Endothelial cell of umbilical vein (primary cell): ENCODE measurements at regions not wholly inside any gene's neighbourhood (a gene's known extent, or its start where the extent isn't known, plus 50 kb on each side); places are given as distances from the start of the nearest gene placed in this dataset.

ENCODE experiments used
- BruUV-seq: library from RNA; stranded (reverse); fragments of 400-500 nt; replicated peaks from 2 replicates; lab custom pipeline; 2021; lab: Mats Ljungman, UMichigan
- CTCF ChIA-PET: fragments of 300-600, 350-600 bp; sonication (Branson Sonifier 250); formaldehyde crosslinking; loops from one replicate; lab custom pipeline; 2021; ENCODE audit warnings: antibody characterized with exemption, inconsistent platforms; lab: Charles Lee
- POLR2A ChIA-PET: fragments of 300-600, 350-600 bp; sonication (Branson Sonifier 250); formaldehyde crosslinking; loops from one replicate; lab custom pipeline; 2021; ENCODE audit warnings: antibody characterized with exemption, inconsistent platforms; lab: Charles Lee
- DNase-seq: peaks from one replicate; pipeline ENCODE4 v3.0.0-alpha.2; 2011; ENCODE audit warnings: low read depth, low spot score
- FAIRE-seq: peaks from 2 replicates; lab custom pipeline; 2011; peaks lifted over from hg19 to GRCh38; lab: Jason Lieb, UNC
- H2AFZ ChIP-seq: 2 replicates; pipeline ENCODE4 v1.6.0; 2012; ENCODE audit warnings: low read depth, low read length, control low read depth, inconsistent platforms
- H3K27ac ChIP-seq: 2 replicates; pipeline ENCODE4 v1.5.1; 2011; ENCODE audit warnings: low read depth, mild to moderate bottlenecking, control low read depth, low read length, moderate library complexity; ENCODE audit not compliant: insufficient read depth
- H3K27me3 ChIP-seq, 2 experiments: 2 replicates each; pipeline versions ENCODE4 v1.6.0 to v1.6.1; 2011; ENCODE audit warnings: low read length in 2 of 2, mixed read lengths in 1 of 2; ENCODE audit not compliant: control insufficient read depth in 2 of 2, insufficient read depth in 2 of 2
- H3K36me3 ChIP-seq, 2 experiments: 2 replicates in 1 of 2; 3 replicates in 1 of 2; pipeline ENCODE4 v1.5.1; 2011; ENCODE audit warnings: low read length in 2 of 2, mild to moderate bottlenecking in 1 of 2, moderate library complexity in 1 of 2; ENCODE audit not compliant: control insufficient read depth in 2 of 2, insufficient read depth in 2 of 2; ENCODE audit errors: extremely low read depth in 1 of 2
- H3K4me1 ChIP-seq: 3 replicates; pipeline ENCODE4 v1.5.1; 2011; ENCODE audit warnings: mild to moderate bottlenecking, low read length; ENCODE audit not compliant: control insufficient read depth, insufficient read depth; ENCODE audit errors: extremely low read depth
- H3K4me2 ChIP-seq: 2 replicates; pipeline ENCODE4 v1.6.1; 2011; ENCODE audit warnings: low read length, control low read depth, mixed read lengths; ENCODE audit not compliant: insufficient read depth
- H3K4me3 ChIP-seq, 3 experiments: fragments of 200-600 bp in 1 of 3; sonication (generic), shearing (Covaris generic) in 1 of 3; replicated peaks in 1 of 3; 2 replicates each; pipeline ENCODE4 v1.5.1; 2011 to 2016; ENCODE audit warnings: control low read depth in 3 of 3, low read length in 3 of 3, mild to moderate bottlenecking in 2 of 3, inconsistent platforms in 1 of 3, low read depth in 1 of 3, moderate library complexity in 1 of 3; ENCODE audit not compliant: insufficient read depth in 1 of 3
- H3K79me2 ChIP-seq: 2 replicates; pipeline ENCODE4 v1.6.0; 2012; ENCODE audit warnings: low read length, inconsistent platforms; ENCODE audit not compliant: control insufficient read depth, insufficient read depth
- H3K9ac ChIP-seq: replicated peaks from 2 replicates; pipeline ENCODE3; 2011; ENCODE audit warnings: low read length, control low read depth; ENCODE audit not compliant: insufficient read depth; ENCODE audit errors: extremely low read depth
- H3K9me1 ChIP-seq: replicated peaks from 3 replicates; pipeline ENCODE4 v1.6.0; 2011; ENCODE audit warnings: mild to moderate bottlenecking, low read length; ENCODE audit not compliant: control insufficient read depth, insufficient read depth; ENCODE audit errors: extremely low read depth
- H3K9me3 ChIP-seq: replicated peaks from 2 replicates; pipeline ENCODE4 v1.5.1; 2012; ENCODE audit warnings: low read length, inconsistent platforms; ENCODE audit not compliant: control insufficient read depth, insufficient read depth
- H4K20me1 ChIP-seq: replicated peaks from 2 replicates; pipeline ENCODE3; 2011; ENCODE audit warnings: mild to moderate bottlenecking, low read length; ENCODE audit not compliant: control insufficient read depth, insufficient read depth; ENCODE audit errors: extremely low read depth
- CTCF ChIP-seq, 2 donors: IDR thresholded peaks; 1 replicate in 1 of 2; 2 replicates in 1 of 2; pipeline ENCODE4 v1.5.1; 2011; ENCODE audit warnings: low read length in 2 of 2, mild to moderate bottlenecking in 2 of 2, moderate library complexity in 2 of 2, control low read depth in 1 of 2, inconsistent platforms in 1 of 2, low read depth in 1 of 2; ENCODE audit not compliant: insufficient read depth in 1 of 2; ENCODE audit errors: extremely low read depth in 1 of 2
- EZH2 ChIP-seq: IDR thresholded peaks from 2 replicates; pipeline ENCODE4 v1.6.1; 2012; ENCODE audit warnings: borderline replicate concordance, low read depth, mild to moderate bottlenecking, moderate library complexity, low read length, inconsistent platforms; ENCODE audit not compliant: severe bottlenecking
- FOS ChIP-seq: IDR thresholded peaks from 2 replicates; pipeline ENCODE4 v1.6.1; 2011; ENCODE audit warnings: mild to moderate bottlenecking, low read length, moderate library complexity, borderline replicate concordance; ENCODE audit not compliant: insufficient read depth
- GATA2 ChIP-seq: IDR thresholded peaks from 2 replicates; pipeline ENCODE4 v1.7.0; 2011; ENCODE audit warnings: low read depth, mild to moderate bottlenecking, moderate library complexity, mixed read lengths, low read length; ENCODE audit not compliant: insufficient read length, insufficient read depth
- JUN ChIP-seq: IDR thresholded peaks from 2 replicates; pipeline ENCODE4 v1.6.1; 2011; ENCODE audit warnings: borderline replicate concordance, low read depth; ENCODE audit not compliant: insufficient read length, insufficient read depth
- MYC ChIP-seq: IDR thresholded peaks from one replicate; pipeline ENCODE4 v1.6.1; 2011; ENCODE audit warnings: mild to moderate bottlenecking, low read depth, low read length
- POLR2A ChIP-seq: IDR thresholded peaks from 2 replicates; pipeline ENCODE4 v1.6.1; 2012; ENCODE audit warnings: low read depth, mild to moderate bottlenecking, control low read depth, low read length
- POLR2AphosphoS5 ChIP-seq: IDR thresholded peaks from 2 replicates; pipeline ENCODE4 v1.6.1; 2012; ENCODE audit warnings: low read depth, mild to moderate bottlenecking, control low read depth, low read length, moderate library complexity; ENCODE audit not compliant: insufficient read depth
- dilution Hi-C: fragments of 300-500 bp; cut with MboI; formaldehyde crosslinking; loops from one replicate; pipeline ENCODE4 v1.15.0; 2019; ENCODE audit warnings: low sequenced_read_pairs; ENCODE audit not compliant: extremely low pct_ligation_motif_present
- intact Hi-C: fragments of 100-400 bp; cut with micrococcal nuclease; formaldehyde crosslinking; loops from one replicate; pipeline ENCODE4 v1.10.0; 2022
- TF ChIP-seq, protein P1 (sequence below): IDR thresholded peaks from 2 replicates; pipeline ENCODE4 v1.6.1; 2011; ENCODE audit not compliant: insufficient read depth, insufficient read length

DNA sequence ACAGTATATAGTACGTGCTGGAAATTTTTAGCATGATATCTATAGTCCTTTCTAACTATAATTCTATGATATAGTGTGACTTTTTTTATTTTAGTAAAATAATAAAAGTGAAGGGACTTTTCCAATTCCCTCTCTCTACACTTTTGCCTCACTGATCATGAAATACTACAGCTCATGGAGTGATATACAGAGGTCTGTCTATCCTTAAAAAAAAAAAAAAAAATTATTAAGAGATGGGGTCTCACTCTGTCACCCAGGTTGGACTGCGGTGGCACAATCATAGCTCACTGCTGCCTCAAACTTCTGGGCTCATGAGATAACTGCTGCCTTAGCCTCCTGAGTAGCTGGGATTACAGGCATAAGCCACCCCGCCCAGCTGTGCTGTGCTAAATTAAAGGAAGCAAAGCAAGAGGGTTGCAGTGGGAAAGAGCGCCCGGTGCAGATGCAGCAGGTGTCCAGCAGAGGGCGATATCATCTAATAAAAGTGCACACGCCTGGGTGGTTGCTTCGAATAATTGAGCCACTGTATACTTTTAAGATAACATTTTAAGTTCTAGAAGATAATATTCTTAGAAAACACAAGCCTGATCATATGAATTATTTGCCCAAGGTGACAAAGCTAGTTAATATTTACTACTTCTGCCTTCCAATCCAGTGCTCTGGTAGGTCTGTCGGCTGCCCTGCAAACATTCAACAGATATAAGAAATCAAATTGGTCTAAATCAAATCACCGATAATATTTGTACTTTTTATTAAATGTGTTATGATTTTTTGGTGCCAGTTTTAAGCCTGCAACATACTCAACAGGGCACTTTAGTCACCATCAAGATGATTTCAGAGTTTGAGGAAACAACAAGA is 94.9 kb upstream of the NT5E start:
- Histone ChIP-seq H3K36me3 (no peaks in the 10 kb centered on the region), H3K4me2 (no peak overlapping the region), H3K79me2 (no peaks in the 10 kb centered on the region), H3K4me3 (no peak overlapping the region), H3K9me3 (no peaks in the 10 kb centered on the region), H3K4me1 (no peaks in the 10 kb centered on the region), H3K9ac (no peak overlapping the region), H4K20me1 (no peaks in the 10 kb centered on the region), H3K27ac (no peak overlapping the region), H3K27me3 (no peaks in the 10 kb centered on the region), H3K9me1 (no peaks in the 10 kb centered on the region), H2AFZ (no peak overlapping the region)
- ChIA-PET POLR2A (interaction anchor here (0.7 kb wide), 1 partner anchor 888 kb away, joined by 5 read pairs; no protein-coding TSS in a partner anchor), CTCF (interaction anchor here (0.6 to 5.3 kb wide), 29 partner anchors 10 to 222 kb away, joined by 3 to 210 read pairs (median 4); partner anchors contain the start of gene NT5E)
- BruUV-seq: no TSS peak
- intact Hi-C loops: loop anchor here (1.0 to 5.0 kb wide), 9 partner anchors 48 to 322 kb away; partner anchors contain the start of genes NT5E, SNX14 and SYNCRIP
- no peak for TF ChIP-seq POLR2A
- TF ChIP-seq CTCF (IDR thresholded peaks at IDR 0.05; ENCODE audit: extremely low read depth in 1 of 2, insufficient read depth in 1 of 2, low read depth in 1 of 2, low read length in 2 of 2): peak; percentile 80 to 92
- DNase-seq (peak; percentile 78), FAIRE-seq (peak; percentile 87)
- dilution Hi-C loops: loop anchor here (25.0 kb wide), 1 partner anchor 107 kb away; the partner anchor contains the start of gene NT5E

DNA sequence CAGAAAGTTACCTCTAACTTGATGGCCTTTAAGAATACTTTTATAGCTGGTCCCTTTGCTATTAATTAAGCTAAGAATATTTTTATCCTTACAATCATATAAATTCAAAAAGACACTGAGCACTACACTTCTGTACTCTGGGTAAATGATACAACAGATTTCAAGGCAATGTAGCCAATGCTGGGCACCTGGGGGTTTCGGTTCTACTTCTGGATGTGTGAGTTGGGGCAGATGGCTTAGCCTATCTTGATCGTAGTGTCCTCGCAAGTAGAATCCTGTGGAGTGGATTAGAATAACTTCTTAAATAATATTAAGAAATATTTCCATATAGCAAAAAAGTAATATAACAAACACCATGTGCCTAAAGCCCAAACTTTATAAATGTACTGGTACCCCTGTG is 96.9 kb upstream of the NT5E start:
- dilution Hi-C loops (loop anchor here (25.0 kb wide), 1 partner anchor 109 kb away; the partner anchor contains the start of gene NT5E), intact Hi-C loops (no loop called here)
- H3K27me3 ChIP-seq: no peaks in the 10 kb centered on the region
- no peak for TF ChIP-seq CTCF (IDR thresholded peaks at IDR 0.05; ENCODE audit: extremely low read depth in 1 of 2, insufficient read depth in 1 of 2, low read depth in 1 of 2, low read length in 2 of 2)
- TF ChIP-seq FOS: no peak
- no peak for TF ChIP-seq GATA2
- TF ChIP-seq, protein P1, sequence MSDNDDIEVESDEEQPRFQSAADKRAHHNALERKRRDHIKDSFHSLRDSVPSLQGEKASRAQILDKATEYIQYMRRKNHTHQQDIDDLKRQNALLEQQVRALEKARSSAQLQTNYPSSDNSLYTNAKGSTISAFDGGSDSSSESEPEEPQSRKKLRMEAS: no peak
- no peak for TF ChIP-seq JUN
- no peak for TF ChIP-seq POLR2AphosphoS5
- TF ChIP-seq MYC: no peak
- TF ChIP-seq EZH2: no peak
- TF ChIP-seq POLR2A: no peak
- no peak overlapping the region for H3K9ac ChIP-seq
- H3K9me3 ChIP-seq: no peaks in the 10 kb centered on the region
- DNase-seq: no peak
- H3K4me1 ChIP-seq: no peaks in the 10 kb centered on the region
- H2AFZ ChIP-seq: no peak overlapping the region
- H3K4me3 ChIP-seq: no peak overlapping the region
- no peak overlapping the region for H3K27ac ChIP-seq
- H3K36me3 ChIP-seq: no peaks in the 10 kb centered on the region
- no peak for FAIRE-seq
- no peaks in the 10 kb centered on the region for H4K20me1 ChIP-seq
- CTCF ChIA-PET: interaction anchor here (1.3 to 5.3 kb wide), 5 partner anchors 97 to 184 kb away, joined by 3 to 210 read pairs (median 12); partner anchors contain the start of gene NT5E
- no peaks in the 10 kb centered on the region for H3K79me2 ChIP-seq
- H3K4me2 ChIP-seq: no peak overlapping the region
- H3K9me1 ChIP-seq: no peaks in the 10 kb centered on the region
- no TSS peak for BruUV-seq
- POLR2A ChIA-PET: interaction anchor here (1.2 kb wide), 1 partner anchor 325 kb away, joined by 4 read pairs; no protein-coding TSS in a partner anchor
